ENCODE measurements at regions not wholly inside any gene's neighbourhood (a gene's known extent, or its start where the extent isn't known, plus 50 kb on each side); places are given as distances from the start of the nearest gene placed in this dataset.

DNA sequence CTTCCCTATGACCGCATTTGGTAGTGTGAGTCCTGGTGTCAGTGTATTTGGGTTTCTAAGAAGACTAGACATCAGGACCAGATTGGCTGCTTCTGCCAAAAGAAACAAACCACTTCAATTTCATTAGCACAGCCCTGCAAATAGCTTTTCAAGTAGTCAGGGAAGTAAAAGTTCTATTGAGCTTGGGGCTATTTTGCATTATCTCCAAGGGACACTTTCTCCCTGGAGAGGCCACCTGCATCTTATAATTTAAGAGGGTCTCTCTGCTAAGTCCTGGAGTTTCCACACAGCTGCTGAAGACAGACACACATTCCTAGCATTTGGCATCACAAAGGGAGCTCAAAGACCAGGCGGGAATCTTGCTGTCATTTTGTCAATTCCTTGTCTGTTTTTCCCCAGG is 141.2 kb downstream of the BMP2 start:
- H3K27me3 ChIP-seq (replicated peaks; ENCODE audit: insufficient read depth): no peaks in the 10 kb centered on the region
- TF ChIP-seq, protein P1, sequence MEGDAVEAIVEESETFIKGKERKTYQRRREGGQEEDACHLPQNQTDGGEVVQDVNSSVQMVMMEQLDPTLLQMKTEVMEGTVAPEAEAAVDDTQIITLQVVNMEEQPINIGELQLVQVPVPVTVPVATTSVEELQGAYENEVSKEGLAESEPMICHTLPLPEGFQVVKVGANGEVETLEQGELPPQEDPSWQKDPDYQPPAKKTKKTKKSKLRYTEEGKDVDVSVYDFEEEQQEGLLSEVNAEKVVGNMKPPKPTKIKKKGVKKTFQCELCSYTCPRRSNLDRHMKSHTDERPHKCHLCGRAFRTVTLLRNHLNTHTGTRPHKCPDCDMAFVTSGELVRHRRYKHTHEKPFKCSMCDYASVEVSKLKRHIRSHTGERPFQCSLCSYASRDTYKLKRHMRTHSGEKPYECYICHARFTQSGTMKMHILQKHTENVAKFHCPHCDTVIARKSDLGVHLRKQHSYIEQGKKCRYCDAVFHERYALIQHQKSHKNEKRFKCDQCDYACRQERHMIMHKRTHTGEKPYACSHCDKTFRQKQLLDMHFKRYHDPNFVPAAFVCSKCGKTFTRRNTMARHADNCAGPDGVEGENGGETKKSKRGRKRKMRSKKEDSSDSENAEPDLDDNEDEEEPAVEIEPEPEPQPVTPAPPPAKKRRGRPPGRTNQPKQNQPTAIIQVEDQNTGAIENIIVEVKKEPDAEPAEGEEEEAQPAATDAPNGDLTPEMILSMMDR (IDR thresholded peaks at IDR 0.05): no peak
- TF ChIP-seq POLR2AphosphoS5 (IDR thresholded peaks at IDR 0.05) (no peak), POLR2A (IDR thresholded peaks at IDR 0.05) (no peak)
- no peaks in the 10 kb centered on the region for H3K36me3 ChIP-seq
- intact Hi-C loops (cut with DNase I): no loop called here
- DNase-seq (ENCODE audit: low spot score): no peak
- no peaks in the 10 kb centered on the region for H3K9me3 ChIP-seq
- H3K4me3 ChIP-seq: no peak overlapping the region
- 84% methylated on average over 2 of the region's 2 CpGs for WGBS
- H3K4me1 ChIP-seq (replicated peaks): no peaks in the 10 kb centered on the region
- no peak overlapping the region for H3K27ac ChIP-seq

GRCh38 chr20:6909608-6910007 is 142.1 kb downstream of the BMP2 start:
- WGBS: 69% methylated on average over 3 of the region's 3 CpGs
- Histone ChIP-seq H3K36me3 (no peaks in the 10 kb centered on the region), H3K4me1 (replicated peaks) (no peaks in the 10 kb centered on the region), H3K27ac (no peak overlapping the region), H3K9me3 (no peaks in the 10 kb centered on the region), H3K27me3 (replicated peaks; ENCODE audit: insufficient read depth) (no peaks in the 10 kb centered on the region), H3K4me3 (no peak overlapping the region)
- DNase-seq (ENCODE audit: low spot score): no peak
- TF ChIP-seq, protein P1 (IDR thresholded peaks at IDR 0.05): no peak
- no peak for TF ChIP-seq POLR2AphosphoS5 (IDR thresholded peaks at IDR 0.05)
- TF ChIP-seq POLR2A (IDR thresholded peaks at IDR 0.05): no peak
- intact Hi-C loops (cut with DNase I): no loop called here

- TF ChIP-seq POLR2A (IDR thresholded peaks at IDR 0.05) (no peak), POLR2AphosphoS5 (IDR thresholded peaks at IDR 0.05) (no peak)
- TF ChIP-seq, protein P1 (IDR thresholded peaks at IDR 0.05): no peak
- Histone ChIP-seq H3K27me3 (replicated peaks; ENCODE audit: insufficient read depth) (no peaks in the 10 kb centered on the region), H3K36me3 (no peaks in the 10 kb centered on the region), H3K27ac (no peak overlapping the region), H3K4me1 (replicated peaks) (no peaks in the 10 kb centered on the region), H3K4me3 (no peak overlapping the region), H3K9me3 (no peaks in the 10 kb centered on the region)
- 81% methylated on average over 4 of the region's 4 CpGs for WGBS
- DNase-seq (ENCODE audit: low spot score): no peak
- intact Hi-C loops (cut with DNase I): no loop called here
Observed at GRCh38 chr20:6914986-6915385, 147.5 kb downstream of the BMP2 start.

- intact Hi-C loops (cut with DNase I): no loop called here
- Histone ChIP-seq H3K9me3 (no peaks in the 10 kb centered on the region), H3K36me3 (no peaks in the 10 kb centered on the region), H3K4me3 (no peak overlapping the region), H3K4me1 (replicated peaks) (no peaks in the 10 kb centered on the region), H3K27me3 (replicated peaks; ENCODE audit: insufficient read depth) (no peaks in the 10 kb centered on the region), H3K27ac (no peak overlapping the region)
- DNase-seq (ENCODE audit: low spot score): no peak
- TF ChIP-seq, protein P1 (IDR thresholded peaks at IDR 0.05): no peak
- TF ChIP-seq POLR2AphosphoS5 (IDR thresholded peaks at IDR 0.05) (no peak), POLR2A (IDR thresholded peaks at IDR 0.05) (no peak)
- 100% methylated on average over 1 of the region's 1 CpG for WGBS
Observed at GRCh38 chr20:6916938-6917337, 149.5 kb downstream of the BMP2 start.

DNA sequence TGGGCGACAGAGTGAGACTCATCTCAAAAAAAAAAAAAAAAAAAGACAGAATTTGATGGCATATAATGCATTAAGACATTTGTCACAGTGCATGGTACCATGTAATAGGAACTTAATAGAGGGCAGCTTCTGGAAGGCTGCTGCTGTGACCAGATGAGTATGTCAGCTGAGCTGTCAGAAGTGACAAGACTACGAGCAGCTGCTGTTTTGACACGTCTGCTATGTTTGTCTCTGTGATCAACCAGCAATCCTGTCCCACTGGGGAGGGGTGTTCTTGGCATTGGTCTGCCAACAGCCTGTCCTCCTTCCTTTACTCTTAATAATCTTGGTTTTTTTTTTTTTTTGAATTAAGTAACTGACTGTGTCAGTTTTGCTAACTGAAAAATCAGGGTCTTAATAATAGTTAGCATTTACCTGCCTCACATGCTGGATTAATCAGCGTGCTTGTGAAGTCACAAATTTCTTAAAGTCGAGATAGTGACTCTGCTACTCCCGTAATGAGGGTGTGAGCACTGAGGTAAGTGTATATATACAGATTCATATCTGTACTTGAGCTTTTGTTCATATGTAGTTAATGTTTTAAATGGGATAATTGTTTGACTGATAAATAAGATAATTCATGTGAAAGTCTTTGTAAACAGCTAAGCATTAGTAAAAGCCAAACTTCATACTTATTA is 152.4 kb downstream of the BMP2 start:
- Histone ChIP-seq H3K9me3 (no peaks in the 10 kb centered on the region), H3K36me3 (no peaks in the 10 kb centered on the region), H3K27ac (no peak overlapping the region), H3K4me1 (replicated peaks) (no peaks in the 10 kb centered on the region), H3K27me3 (replicated peaks; ENCODE audit: insufficient read depth) (no peaks in the 10 kb centered on the region), H3K4me3 (no peak overlapping the region)
- 66% methylated on average over 6 of the region's 6 CpGs for WGBS
- TF ChIP-seq POLR2A (IDR thresholded peaks at IDR 0.05) (no peak), POLR2AphosphoS5 (IDR thresholded peaks at IDR 0.05) (no peak)
- TF ChIP-seq, protein P1 (IDR thresholded peaks at IDR 0.05): no peak
- intact Hi-C loops (cut with DNase I): no loop called here
- no peak for DNase-seq (ENCODE audit: low spot score)
